ENCODE measurements at regions not wholly inside any gene's neighbourhood (a gene's known extent, or its start where the extent isn't known, plus 50 kb on each side); places are given as distances from the start of the nearest gene placed in this dataset.

DNA sequence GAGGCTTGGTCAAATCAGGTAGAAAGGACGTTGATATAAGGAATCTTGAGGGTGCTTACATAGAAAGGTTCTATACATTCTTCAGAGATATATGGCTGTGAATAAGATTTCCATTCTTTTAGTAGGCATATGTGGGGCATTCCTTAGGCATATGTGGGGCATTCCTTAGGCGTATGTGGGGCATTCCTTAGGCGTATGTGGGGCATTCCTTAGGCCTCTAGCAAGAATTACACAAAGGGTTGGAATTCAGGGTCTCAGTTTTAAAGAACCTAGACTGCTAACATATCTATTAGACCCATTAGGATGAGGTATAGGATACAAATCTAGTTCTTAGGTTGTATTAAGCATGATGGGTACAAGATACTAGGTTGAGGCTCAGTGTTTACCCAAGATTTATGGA lies 607.8 kb downstream of the SI start:
- Histone ChIP-seq H3K27me3 (replicated peaks in 1 of 2; ENCODE audit: control insufficient read depth in 2 of 2, extremely low read depth in 1 of 2, insufficient read depth in 2 of 2, low read length in 1 of 2) (no peaks in the 10 kb centered on the region), H3K9me3 (no peaks in the 10 kb centered on the region), H3K27ac (ENCODE audit: low read length) (no peak overlapping the region), H3K4me3 (ENCODE audit: control insufficient read depth in 1 of 2, extremely low read depth in 1 of 2, low read length in 1 of 2) (no peak overlapping the region), H3K36me3 (ENCODE audit: control insufficient read depth in 2 of 2, extremely low read depth in 1 of 2, insufficient read depth in 1 of 2, low read length in 1 of 2) (no peaks in the 10 kb centered on the region), H3K4me1 (ENCODE audit: control insufficient read depth in 1 of 2, extremely low read depth in 1 of 2, insufficient read depth in 2 of 2, low read length in 2 of 2) (no peaks in the 10 kb centered on the region)
- H3K4me3 Mint-ChIP-seq: no peak overlapping the region
- ATAC-seq (replicated peaks in 1 of 4) (no peak), DNase-seq (no peak)
- H3K4me1 Mint-ChIP-seq: no peaks in the 10 kb centered on the region
- peaks cover 3 to 25% (median 24%) of the 10 kb centered on the region in 3 donors for H3K9me3 Mint-ChIP-seq
- no peak overlapping the region for H3K27ac Mint-ChIP-seq
- no CpG with 5 or more reads among the region's 3 CpGs for WGBS (ENCODE audit: insufficient coverage)
- CTCF ChIA-PET: no interaction called here
- no peaks in the 10 kb centered on the region for H3K27me3 Mint-ChIP-seq
- POLR2A ChIA-PET: no interaction called here
- no peaks in the 10 kb centered on the region for H3K36me3 Mint-ChIP-seq

DNA sequence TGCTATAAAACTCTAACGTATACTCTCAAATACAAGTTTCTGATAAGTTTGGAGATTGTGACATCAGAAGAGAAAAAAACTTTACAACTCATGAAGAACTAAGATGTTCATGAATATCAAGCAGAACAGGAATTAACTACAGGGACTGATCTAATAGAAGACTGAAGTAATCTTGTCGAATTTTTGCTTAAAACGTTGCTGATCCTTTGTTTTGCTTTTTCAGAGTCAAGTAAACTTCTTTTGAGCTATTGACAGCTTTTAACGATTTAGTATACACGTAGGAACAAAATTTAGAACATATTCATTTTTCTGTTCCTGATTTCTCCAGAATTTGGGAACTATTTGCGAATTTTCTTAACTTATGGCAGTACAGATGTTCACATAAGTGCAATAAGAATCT lies 610.2 kb downstream of the SI start:
- no peaks in the 10 kb centered on the region for H3K36me3 Mint-ChIP-seq
- Histone ChIP-seq H3K36me3 (ENCODE audit: control insufficient read depth in 2 of 2, extremely low read depth in 1 of 2, insufficient read depth in 1 of 2, low read length in 1 of 2) (no peaks in the 10 kb centered on the region), H3K27ac (ENCODE audit: low read length) (no peak overlapping the region), H3K4me1 (ENCODE audit: control insufficient read depth in 1 of 2, extremely low read depth in 1 of 2, insufficient read depth in 2 of 2, low read length in 2 of 2) (no peaks in the 10 kb centered on the region), H3K27me3 (replicated peaks in 1 of 2; ENCODE audit: control insufficient read depth in 2 of 2, extremely low read depth in 1 of 2, insufficient read depth in 2 of 2, low read length in 1 of 2) (no peaks in the 10 kb centered on the region), H3K9me3 (no peaks in the 10 kb centered on the region), H3K4me3 (ENCODE audit: control insufficient read depth in 1 of 2, extremely low read depth in 1 of 2, low read length in 1 of 2) (no peak overlapping the region)
- no peaks in the 10 kb centered on the region for H3K4me1 Mint-ChIP-seq
- 80% methylated on average over 2 of the region's 6 CpGs for WGBS (ENCODE audit: insufficient coverage)
- no peak for ATAC-seq (replicated peaks in 1 of 4)
- no peaks in the 10 kb centered on the region for H3K27me3 Mint-ChIP-seq
- H3K4me3 Mint-ChIP-seq: no peak overlapping the region
- ChIA-PET POLR2A (no interaction called here), CTCF (no interaction called here)
- no peak for DNase-seq
- H3K9me3 Mint-ChIP-seq: peaks cover 3 to 24% (median 19%) of the 10 kb centered on the region in 3 donors
- no peak overlapping the region for H3K27ac Mint-ChIP-seq

DNA sequence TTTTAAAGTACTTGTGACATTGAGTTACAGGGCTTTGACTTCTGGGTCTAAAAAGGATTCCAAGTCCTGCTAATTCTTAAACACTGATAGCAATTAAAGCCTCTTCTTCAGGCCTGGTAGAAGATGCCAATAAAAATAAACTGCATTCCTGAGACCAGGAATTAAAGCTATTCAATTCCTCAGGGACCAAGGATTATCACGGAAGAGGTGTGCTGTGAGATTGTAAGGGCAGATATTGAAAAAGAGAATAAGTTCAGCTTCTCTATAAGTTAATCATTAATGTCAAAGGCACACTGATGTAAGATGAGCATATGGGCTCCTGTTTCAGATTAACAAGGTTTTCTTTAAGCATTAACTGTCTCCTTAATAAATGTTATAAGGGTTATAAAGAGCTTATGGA lies 611.3 kb downstream of the SI start:
- no peaks in the 10 kb centered on the region for H3K27me3 ChIP-seq (replicated peaks in 1 of 2; ENCODE audit: control insufficient read depth in 2 of 2, extremely low read depth in 1 of 2, insufficient read depth in 2 of 2, low read length in 1 of 2)
- ChIA-PET POLR2A (no interaction called here), CTCF (no interaction called here)
- no CpG with 5 or more reads among the region's 1 CpG for WGBS (ENCODE audit: insufficient coverage)
- no peak overlapping the region for H3K27ac ChIP-seq (ENCODE audit: low read length)
- no peaks in the 10 kb centered on the region for H3K36me3 Mint-ChIP-seq
- no peak overlapping the region for H3K27ac Mint-ChIP-seq
- no peaks in the 10 kb centered on the region for H3K4me1 Mint-ChIP-seq
- H3K4me3 ChIP-seq (ENCODE audit: control insufficient read depth in 1 of 2, extremely low read depth in 1 of 2, low read length in 1 of 2): no peak overlapping the region
- H3K4me1 ChIP-seq (ENCODE audit: control insufficient read depth in 1 of 2, extremely low read depth in 1 of 2, insufficient read depth in 2 of 2, low read length in 2 of 2): no peaks in the 10 kb centered on the region
- H3K36me3 ChIP-seq (ENCODE audit: control insufficient read depth in 2 of 2, extremely low read depth in 1 of 2, insufficient read depth in 1 of 2, low read length in 1 of 2): no peaks in the 10 kb centered on the region
- no peak overlapping the region for H3K4me3 Mint-ChIP-seq
- H3K9me3 ChIP-seq: no peaks in the 10 kb centered on the region
- ATAC-seq (replicated peaks in 1 of 4) (no peak), DNase-seq (no peak)
- no peaks in the 10 kb centered on the region for H3K27me3 Mint-ChIP-seq
- peaks cover 3 to 27% (median 18%) of the 10 kb centered on the region in 3 donors for H3K9me3 Mint-ChIP-seq

DNA sequence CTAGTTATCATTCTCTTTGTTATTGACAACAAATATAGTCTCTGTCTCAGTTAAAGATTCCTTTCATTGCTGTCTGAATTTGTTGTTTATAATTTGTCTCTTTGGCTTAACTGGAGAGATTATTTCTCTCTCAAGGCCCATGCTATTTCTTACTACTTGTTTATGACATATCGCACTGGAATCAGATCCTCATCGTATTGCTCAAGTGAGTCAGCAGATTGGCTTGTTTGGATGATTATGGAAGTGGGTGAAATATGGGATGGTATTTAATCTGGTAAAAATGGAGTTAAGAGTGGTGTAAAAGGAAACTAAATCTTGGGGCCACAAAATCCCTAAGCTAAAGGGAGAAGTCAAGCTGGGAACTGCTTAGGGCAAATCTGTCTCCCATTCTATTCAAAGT lies 613.1 kb downstream of the SI start:
- DNase-seq (no peak), ATAC-seq (replicated peaks in 1 of 4) (no peak)
- H3K36me3 Mint-ChIP-seq: no peaks in the 10 kb centered on the region
- WGBS (ENCODE audit: insufficient coverage): no CpG with 5 or more reads among the region's 2 CpGs
- no peaks in the 10 kb centered on the region for H3K27me3 Mint-ChIP-seq
- Histone ChIP-seq H3K4me3 (ENCODE audit: control insufficient read depth in 1 of 2, extremely low read depth in 1 of 2, low read length in 1 of 2) (no peak overlapping the region), H3K4me1 (ENCODE audit: control insufficient read depth in 1 of 2, extremely low read depth in 1 of 2, insufficient read depth in 2 of 2, low read length in 2 of 2) (no peaks in the 10 kb centered on the region), H3K27me3 (replicated peaks in 1 of 2; ENCODE audit: control insufficient read depth in 2 of 2, extremely low read depth in 1 of 2, insufficient read depth in 2 of 2, low read length in 1 of 2) (no peaks in the 10 kb centered on the region), H3K27ac (ENCODE audit: low read length) (no peak overlapping the region), H3K36me3 (ENCODE audit: control insufficient read depth in 2 of 2, extremely low read depth in 1 of 2, insufficient read depth in 1 of 2, low read length in 1 of 2) (no peaks in the 10 kb centered on the region), H3K9me3 (no peaks in the 10 kb centered on the region)
- no peaks in the 10 kb centered on the region for H3K4me1 Mint-ChIP-seq
- no peak overlapping the region for H3K4me3 Mint-ChIP-seq
- ChIA-PET POLR2A (interaction anchor here in 1 of 2 donors (0.6 kb wide), 1 partner anchor 26 kb away, joined by 4 read pairs; no protein-coding TSS in a partner anchor), CTCF (no interaction called here)
- H3K9me3 Mint-ChIP-seq: peaks cover 7 to 26% (median 21%) of the 10 kb centered on the region in 3 donors
- H3K27ac Mint-ChIP-seq: no peak overlapping the region

DNA sequence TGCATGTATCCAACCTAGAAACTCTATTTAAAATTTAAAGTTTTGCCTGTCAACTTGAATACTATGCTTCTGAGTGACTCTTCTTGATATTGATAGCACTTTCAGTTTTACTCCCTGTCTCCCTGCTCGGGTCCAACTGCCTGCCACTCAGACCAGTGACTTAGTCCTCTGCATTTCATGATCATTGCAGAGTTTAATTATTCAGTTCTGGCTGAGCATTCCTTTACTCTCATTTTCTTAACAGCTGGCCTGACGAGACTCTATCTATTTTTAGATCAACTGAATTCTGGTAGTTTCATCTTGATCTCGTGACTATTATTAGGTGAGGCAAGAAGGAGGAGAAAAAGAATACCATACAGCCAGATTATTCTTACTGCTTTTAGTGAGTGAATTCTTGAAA lies 617.4 kb downstream of the SI start:
- no peaks in the 10 kb centered on the region for H3K27me3 ChIP-seq (replicated peaks in 1 of 2; ENCODE audit: control insufficient read depth in 2 of 2, extremely low read depth in 1 of 2, insufficient read depth in 2 of 2, low read length in 1 of 2)
- no peaks in the 10 kb centered on the region for H3K36me3 ChIP-seq (ENCODE audit: control insufficient read depth in 2 of 2, extremely low read depth in 1 of 2, insufficient read depth in 1 of 2, low read length in 1 of 2)
- no peaks in the 10 kb centered on the region for H3K4me1 Mint-ChIP-seq
- H3K4me1 ChIP-seq (ENCODE audit: control insufficient read depth in 1 of 2, extremely low read depth in 1 of 2, insufficient read depth in 2 of 2, low read length in 2 of 2): no peaks in the 10 kb centered on the region
- peaks cover 5 to 17% (median 13%) of the 10 kb centered on the region in 3 donors for H3K9me3 Mint-ChIP-seq
- ChIA-PET CTCF (no interaction called here), POLR2A (interaction anchor here in 1 of 2 donors (0.5 kb wide), 1 partner anchor 17 kb away, joined by 3 read pairs; no protein-coding TSS in a partner anchor)
- 50% methylated on average over 1 of the region's 3 CpGs for WGBS (ENCODE audit: insufficient coverage)
- H3K9me3 ChIP-seq: no peaks in the 10 kb centered on the region
- H3K27me3 Mint-ChIP-seq: no peaks in the 10 kb centered on the region
- H3K4me3 Mint-ChIP-seq: no peak overlapping the region
- H3K27ac Mint-ChIP-seq: no peak overlapping the region
- ATAC-seq (replicated peaks in 1 of 4): no peak
- H3K4me3 ChIP-seq (ENCODE audit: control insufficient read depth in 1 of 2, extremely low read depth in 1 of 2, low read length in 1 of 2): no peak overlapping the region
- no peak for DNase-seq
- H3K27ac ChIP-seq (ENCODE audit: low read length): no peak overlapping the region
- H3K36me3 Mint-ChIP-seq: no peaks in the 10 kb centered on the region

DNA sequence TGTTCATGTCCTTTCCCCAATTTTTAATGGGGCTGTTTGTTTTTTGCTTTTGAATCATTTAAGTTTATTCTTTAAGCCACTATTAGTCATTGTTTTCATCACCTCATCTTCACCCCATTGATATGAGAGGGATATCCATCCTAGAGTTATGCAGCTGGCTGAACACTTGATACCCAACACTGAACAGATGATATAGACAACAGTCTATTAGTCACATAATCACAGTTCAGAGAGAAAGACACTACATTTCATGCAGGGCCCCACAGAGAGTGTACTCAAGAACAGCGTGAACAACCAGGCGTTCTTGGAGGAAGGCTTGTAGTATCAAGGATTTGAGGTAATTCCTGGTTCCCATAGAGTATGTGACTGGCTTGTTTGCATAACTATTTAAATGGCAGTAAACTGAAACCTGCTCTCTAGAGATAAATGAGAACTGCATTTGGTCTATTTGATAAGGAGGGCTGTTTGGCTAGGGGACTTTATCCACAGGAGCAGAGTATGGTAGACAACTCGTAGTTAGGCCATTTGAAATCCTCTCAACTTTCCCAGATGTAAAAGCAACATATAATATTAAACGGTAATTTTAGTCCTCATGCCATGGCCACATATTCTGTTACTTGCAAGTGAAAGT lies 618.7 kb downstream of the SI start:
- DNase-seq (no peak), ATAC-seq (replicated peaks in 1 of 4) (no peak)
- Mint-ChIP-seq H3K4me3 (no peak overlapping the region), H3K4me1 (no peaks in the 10 kb centered on the region), H3K9me3 (peaks cover 5 to 19% (median 13%) of the 10 kb centered on the region in 3 donors), H3K27me3 (no peaks in the 10 kb centered on the region), H3K27ac (no peak overlapping the region), H3K36me3 (no peaks in the 10 kb centered on the region)
- H3K27me3 ChIP-seq (replicated peaks in 1 of 2; ENCODE audit: control insufficient read depth in 2 of 2, extremely low read depth in 1 of 2, insufficient read depth in 2 of 2, low read length in 1 of 2): no peaks in the 10 kb centered on the region
- no peak overlapping the region for H3K27ac ChIP-seq (ENCODE audit: low read length)
- ChIA-PET POLR2A (interaction anchor here in 1 of 2 donors (0.7 kb wide), 1 partner anchor 890 kb away, joined by 3 read pairs; no protein-coding TSS in a partner anchor), CTCF (no interaction called here)
- H3K4me1 ChIP-seq (ENCODE audit: control insufficient read depth in 1 of 2, extremely low read depth in 1 of 2, insufficient read depth in 2 of 2, low read length in 2 of 2): no peaks in the 10 kb centered on the region
- no peak overlapping the region for H3K4me3 ChIP-seq (ENCODE audit: control insufficient read depth in 1 of 2, extremely low read depth in 1 of 2, low read length in 1 of 2)
- H3K9me3 ChIP-seq: no peaks in the 10 kb centered on the region
- 100% methylated on average over 2 of the region's 4 CpGs for WGBS (ENCODE audit: insufficient coverage)
- no peaks in the 10 kb centered on the region for H3K36me3 ChIP-seq (ENCODE audit: control insufficient read depth in 2 of 2, extremely low read depth in 1 of 2, insufficient read depth in 1 of 2, low read length in 1 of 2)

DNA sequence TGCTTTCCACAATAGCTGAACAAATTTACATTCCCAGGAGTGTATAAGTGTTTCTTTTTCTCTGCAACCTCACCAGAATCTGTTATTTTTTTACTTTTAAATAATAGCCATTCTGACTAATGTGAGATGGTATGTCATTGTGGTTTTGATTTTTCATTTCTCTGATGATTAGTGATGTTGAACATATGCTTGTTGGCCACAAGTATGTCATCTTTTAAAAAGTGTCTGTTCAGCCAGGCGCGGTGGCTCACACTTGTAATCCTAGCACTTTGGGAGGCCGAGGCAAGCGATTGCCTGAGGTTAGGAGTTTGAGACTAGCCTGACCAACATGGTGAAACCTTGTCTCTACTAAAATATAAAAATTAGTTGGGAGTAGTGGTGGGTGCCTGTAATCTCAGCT lies 619.3 kb downstream of the SI start:
- Histone ChIP-seq H3K36me3 (ENCODE audit: control insufficient read depth in 2 of 2, extremely low read depth in 1 of 2, insufficient read depth in 1 of 2, low read length in 1 of 2) (no peaks in the 10 kb centered on the region), H3K27ac (ENCODE audit: low read length) (no peak overlapping the region), H3K27me3 (replicated peaks in 1 of 2; ENCODE audit: control insufficient read depth in 2 of 2, extremely low read depth in 1 of 2, insufficient read depth in 2 of 2, low read length in 1 of 2) (no peaks in the 10 kb centered on the region), H3K9me3 (no peaks in the 10 kb centered on the region), H3K4me3 (ENCODE audit: control insufficient read depth in 1 of 2, extremely low read depth in 1 of 2, low read length in 1 of 2) (no peak overlapping the region), H3K4me1 (ENCODE audit: control insufficient read depth in 1 of 2, extremely low read depth in 1 of 2, insufficient read depth in 2 of 2, low read length in 2 of 2) (no peaks in the 10 kb centered on the region)
- no peak overlapping the region for H3K4me3 Mint-ChIP-seq
- no peaks in the 10 kb centered on the region for H3K36me3 Mint-ChIP-seq
- CTCF ChIA-PET: no interaction called here
- H3K9me3 Mint-ChIP-seq: peaks cover 5 to 21% (median 13%) of the 10 kb centered on the region in 3 donors
- ATAC-seq (replicated peaks in 1 of 4) (no peak), DNase-seq (no peak)
- WGBS (ENCODE audit: insufficient coverage): no CpG with 5 or more reads among the region's 4 CpGs
- no peaks in the 10 kb centered on the region for H3K4me1 Mint-ChIP-seq
- POLR2A ChIA-PET: no interaction called here
- no peaks in the 10 kb centered on the region for H3K27me3 Mint-ChIP-seq
- no peak overlapping the region for H3K27ac Mint-ChIP-seq

Measured in T-cell (primary cell).